ENCODE measurements at regions not wholly inside any gene's neighbourhood (a gene's known extent, or its start where the extent isn't known, plus 50 kb on each side); places are given as distances from the start of the nearest gene placed in this dataset.

GRCh38 chr5:3051400-3051799 is 299.9 kb upstream of the IRX2 start:
- Histone ChIP-seq H4K20me1 (replicated peaks; ENCODE audit: control insufficient read depth, insufficient read depth, low read length) (no peaks in the 10 kb centered on the region), H3K4me1 (replicated peaks in 1 of 2; ENCODE audit: control insufficient read depth in 2 of 2, insufficient read depth in 2 of 2, low read length in 2 of 2) (no peaks in the 10 kb centered on the region), H3K9ac (ENCODE audit: insufficient read depth in 1 of 2, low read depth in 2 of 2, low read length in 2 of 2) (no peak overlapping the region; a peak in 1 of 4 replicates), H3K79me2 (ENCODE audit: control insufficient read depth, insufficient read depth, low read length) (no peaks in the 10 kb centered on the region), H3K9me1 (ENCODE audit: control insufficient read depth, insufficient read depth, low read length) (no peaks in the 10 kb centered on the region), H3K4me2 (ENCODE audit: insufficient read depth, low read length) (no peak overlapping the region), H3K9me3 (replicated peaks; ENCODE audit: control insufficient read depth, insufficient read depth, low read depth, low read length) (no peaks in the 10 kb centered on the region), H3K27me3 (ENCODE audit: control insufficient read depth in 2 of 2, insufficient read depth in 2 of 2, low read length in 2 of 2) (peaks cover 0 to 13% of the 10 kb centered on the region in 2 experiments; a peak in 3 of 5 replicates), H2AFZ (ENCODE audit: low read depth, low read length) (no peak overlapping the region), H3K4me3 (no peak overlapping the region), H3K36me3 (ENCODE audit: control insufficient read depth, insufficient read depth, low read length) (no peaks in the 10 kb centered on the region), H3K27ac (ENCODE audit: extremely low read depth, low read depth, low read length) (no peak overlapping the region)
- ATAC-seq (no peak), DNase-seq (ENCODE audit: extremely low read depth in 1 of 4, low spot score in 3 of 4) (no peak), FAIRE-seq (no peak)
- WGBS (ENCODE audit: insufficient coverage, low coverage, missing lambda C conversion rate), result 2% methylated on average over 15 of the region's 16 CpGs
- in situ Hi-C loops (cut with MboI), result no loop called here
- ChIA-PET CTCF (ENCODE audit: low intra/inter-chr PET ratio) (no interaction called here), POLR2A (no interaction called here)
- no TSS peak for BruUV-seq (replicated peaks)
- intact Hi-C loops (cut with micrococcal nuclease), result no loop called here
- no peak for TF ChIP-seq TFAM (CRISPR knock-in tag; conservative IDR thresholded peaks at IDR 0.05)
- no peak for TF ChIP-seq ZNF655 (CRISPR knock-in tag; IDR thresholded peaks at IDR 0.05)
- no peak for TF ChIP-seq ZSCAN32 (CRISPR knock-in tag; IDR thresholded peaks at IDR 0.05)
- TF ChIP-seq CBFB (CRISPR knock-in tag; IDR thresholded peaks at IDR 0.05), result no peak
- no peak for TF ChIP-seq STAT5A (IDR thresholded peaks at IDR 0.05; ENCODE audit: borderline replicate concordance, low read length)
- no peak for TF ChIP-seq NCOA1 (IDR thresholded peaks at IDR 0.05; ENCODE audit: low read depth)
- TF ChIP-seq TAF15 (IDR thresholded peaks at IDR 0.05; ENCODE audit: low read depth, low read length), result no peak
- TF ChIP-seq RAD21 (CRISPR knock-in tag; conservative IDR thresholded peaks at IDR 0.05 in 1 of 2, IDR thresholded peaks at IDR 0.05 in 1 of 2), result no peak
- TF ChIP-seq MNT (conservative IDR thresholded peaks at IDR 0.05), result no peak
- no peak for TF ChIP-seq HDAC1 (IDR thresholded peaks at IDR 0.05)
- TF ChIP-seq POLR2AphosphoS2 (IDR thresholded peaks at IDR 0.05; ENCODE audit: low read length), result no peak
- no peak for TF ChIP-seq HOXB6 (CRISPR knock-in tag; IDR thresholded peaks at IDR 0.05; ENCODE audit: borderline replicate concordance)
- TF ChIP-seq DDX20 (tag; IDR thresholded peaks at IDR 0.05; ENCODE audit: low read depth), result no peak
- no peak for TF ChIP-seq FOXP4 (CRISPR knock-in tag; IDR thresholded peaks at IDR 0.05; ENCODE audit: borderline replicate concordance)
- no peak for TF ChIP-seq ZNF197 (CRISPR knock-in tag; IDR thresholded peaks at IDR 0.05; ENCODE audit: low read depth)
- no peak for TF ChIP-seq SRSF1 (IDR thresholded peaks at IDR 0.05; ENCODE audit: low read depth, low read length)
- no peak for TF ChIP-seq MBD1 (CRISPR knock-in tag; IDR thresholded peaks at IDR 0.05)
- no peak for TF ChIP-seq ZBTB1 (CRISPR knock-in tag; IDR thresholded peaks at IDR 0.05; ENCODE audit: borderline replicate concordance, low read depth)
